Testis (tissue), 2 donors: ENCODE measurements at regions not wholly inside any gene's neighbourhood (a gene's known extent, or its start where the extent isn't known, plus 50 kb on each side); places are given as distances from the start of the nearest gene placed in this dataset.

Source experiments
- POLR2A ChIP-seq: fragments of 450-650 bp; IDR thresholded peaks from one replicate; pipeline ENCODE4 v1.6.1; 2017; ENCODE audit warnings: antibody characterized with exemption, mild to moderate bottlenecking, moderate library complexity
- TF ChIP-seq, protein P1 (sequence below), 3 experiments: fragments of 450-650 bp in 2 of 3; fragments of 200-600 bp in 1 of 3; sonication (generic) in 1 of 3; IDR thresholded peaks; one replicate each; pipeline ENCODE4 v1.5.1; 2016 to 2019; ENCODE audit warnings: antibody characterized with exemption in 3 of 3, mild to moderate bottlenecking in 2 of 3, moderate library complexity in 1 of 3

DNA sequence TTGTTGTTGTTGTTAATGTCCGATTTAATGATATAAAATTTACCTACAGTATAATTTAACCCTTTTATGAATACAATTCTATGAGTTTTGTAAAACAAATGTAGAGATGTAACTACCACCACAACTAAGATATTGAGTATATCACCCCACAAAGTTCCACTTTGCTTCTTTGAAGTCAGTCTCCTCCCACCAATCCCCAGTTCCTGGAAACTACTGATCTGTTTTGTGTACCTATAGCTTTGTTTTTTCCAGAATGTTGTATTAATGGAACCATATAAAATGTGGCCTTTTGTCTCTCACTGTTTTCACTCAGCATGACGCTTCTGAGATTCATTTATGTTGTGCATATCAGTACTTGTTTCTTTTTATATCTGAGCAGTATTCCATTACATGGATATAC is 52.3 kb upstream of the FAM9C start:
- TF ChIP-seq, protein P1, sequence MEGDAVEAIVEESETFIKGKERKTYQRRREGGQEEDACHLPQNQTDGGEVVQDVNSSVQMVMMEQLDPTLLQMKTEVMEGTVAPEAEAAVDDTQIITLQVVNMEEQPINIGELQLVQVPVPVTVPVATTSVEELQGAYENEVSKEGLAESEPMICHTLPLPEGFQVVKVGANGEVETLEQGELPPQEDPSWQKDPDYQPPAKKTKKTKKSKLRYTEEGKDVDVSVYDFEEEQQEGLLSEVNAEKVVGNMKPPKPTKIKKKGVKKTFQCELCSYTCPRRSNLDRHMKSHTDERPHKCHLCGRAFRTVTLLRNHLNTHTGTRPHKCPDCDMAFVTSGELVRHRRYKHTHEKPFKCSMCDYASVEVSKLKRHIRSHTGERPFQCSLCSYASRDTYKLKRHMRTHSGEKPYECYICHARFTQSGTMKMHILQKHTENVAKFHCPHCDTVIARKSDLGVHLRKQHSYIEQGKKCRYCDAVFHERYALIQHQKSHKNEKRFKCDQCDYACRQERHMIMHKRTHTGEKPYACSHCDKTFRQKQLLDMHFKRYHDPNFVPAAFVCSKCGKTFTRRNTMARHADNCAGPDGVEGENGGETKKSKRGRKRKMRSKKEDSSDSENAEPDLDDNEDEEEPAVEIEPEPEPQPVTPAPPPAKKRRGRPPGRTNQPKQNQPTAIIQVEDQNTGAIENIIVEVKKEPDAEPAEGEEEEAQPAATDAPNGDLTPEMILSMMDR (IDR thresholded peaks at IDR 0.05): no peak
- no peak for TF ChIP-seq POLR2A
